CD4-positive, alpha-beta T cell treated with Interleukin-2 at 100 ng/mL for 4 hours (primary cell): ENCODE measurements at regions not wholly inside any gene's neighbourhood (a gene's known extent, or its start where the extent isn't known, plus 50 kb on each side); places are given as distances from the start of the nearest gene placed in this dataset.

Experiments used
- DNase-seq: peaks from one replicate; pipeline ENCODE4 v3.0.0-alpha.2; 2020; ENCODE audit warnings: low spot score

GRCh38 chr10:62709200-62709599, 95.3 kb upstream of the ADO start:
- DNase-seq = no peak

DNA sequence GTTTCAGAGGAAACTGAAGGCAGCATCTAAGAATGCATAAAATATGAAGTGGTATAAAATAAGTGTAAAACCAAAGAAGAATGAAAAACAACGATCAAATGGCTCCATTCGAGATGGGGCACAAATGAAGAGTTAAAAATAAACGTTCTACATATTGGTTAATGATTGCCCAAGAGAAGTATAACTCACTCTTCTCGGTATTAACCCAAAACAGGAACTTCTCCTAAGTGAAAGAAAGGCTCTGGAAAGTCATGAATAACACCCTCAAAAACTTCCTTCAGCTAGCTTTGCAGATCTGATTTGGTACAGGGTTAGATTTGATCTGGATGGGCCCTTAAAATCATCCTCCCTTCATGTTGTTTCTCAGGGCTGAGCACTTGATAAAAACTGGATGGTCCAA, 94.3 kb upstream of the ADO start:
- no peak for DNase-seq

- DNase-seq = no peak
These were observed 89.1 kb upstream of the ADO start for GRCh38 chr10:62715383-62715782.

DNA sequence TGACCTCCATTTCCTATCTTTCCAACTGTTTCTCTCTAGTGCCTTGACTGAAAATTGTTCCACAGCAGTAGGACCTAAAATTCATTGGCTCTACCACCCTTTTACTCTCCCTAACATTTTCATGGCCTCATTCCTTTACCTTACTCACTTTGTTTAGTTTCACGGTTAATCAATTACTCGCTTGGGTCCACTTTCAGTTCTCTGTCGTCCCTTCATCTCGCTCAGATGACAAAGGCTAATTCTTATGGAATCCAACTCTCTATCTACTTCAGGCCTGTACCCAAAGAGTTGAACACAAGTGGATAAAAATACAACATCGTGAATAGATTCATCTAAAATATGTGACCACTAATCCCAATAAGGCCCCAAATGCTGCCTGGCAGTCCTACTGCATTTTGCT, 85.9 kb upstream of the ADO start:
- DNase-seq = no peak

DNA sequence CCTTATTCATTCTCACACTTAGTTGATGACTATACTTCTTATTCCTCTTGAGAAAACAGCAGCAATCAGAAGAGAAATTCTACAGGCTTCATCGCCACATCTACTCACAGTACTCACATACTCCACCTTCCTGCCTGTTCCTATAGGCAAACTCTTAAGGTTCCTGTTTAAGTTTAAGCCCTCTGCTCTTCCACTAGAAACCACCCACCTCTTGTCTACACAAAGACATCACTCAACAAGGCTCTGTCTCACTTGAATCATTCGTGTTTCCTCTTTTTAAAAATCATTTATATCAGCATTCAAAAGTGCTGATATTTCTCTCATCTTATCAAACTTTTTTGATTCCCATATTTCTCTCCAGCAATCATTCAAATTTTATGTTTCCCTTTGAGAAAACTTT, 85.5 kb upstream of the ADO start:
- no peak for DNase-seq

- no peak for DNase-seq
These were observed 82.8 kb upstream of the ADO start for GRCh38 chr10:62721687-62722086.

DNA sequence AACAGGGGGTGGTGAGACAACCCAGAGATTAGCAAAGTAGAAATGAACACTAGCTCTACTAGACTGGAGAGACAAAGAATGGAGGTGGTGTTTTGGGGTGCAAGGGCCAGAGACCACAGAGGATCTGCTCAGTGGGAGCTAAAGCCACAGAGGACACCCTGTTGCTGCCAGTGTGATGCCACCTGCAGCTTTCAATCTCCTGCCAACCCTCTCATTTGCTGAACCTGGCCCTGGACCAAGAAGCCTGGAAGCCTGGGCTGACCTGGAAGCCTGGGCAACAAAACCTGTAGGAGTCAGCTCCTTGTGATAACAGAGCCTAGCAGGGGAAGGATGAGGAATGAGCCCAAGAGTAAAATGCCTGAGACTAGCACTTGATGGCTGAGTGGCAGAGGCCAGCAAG, 81.1 kb upstream of the ADO start:
- DNase-seq = no peak

DNA sequence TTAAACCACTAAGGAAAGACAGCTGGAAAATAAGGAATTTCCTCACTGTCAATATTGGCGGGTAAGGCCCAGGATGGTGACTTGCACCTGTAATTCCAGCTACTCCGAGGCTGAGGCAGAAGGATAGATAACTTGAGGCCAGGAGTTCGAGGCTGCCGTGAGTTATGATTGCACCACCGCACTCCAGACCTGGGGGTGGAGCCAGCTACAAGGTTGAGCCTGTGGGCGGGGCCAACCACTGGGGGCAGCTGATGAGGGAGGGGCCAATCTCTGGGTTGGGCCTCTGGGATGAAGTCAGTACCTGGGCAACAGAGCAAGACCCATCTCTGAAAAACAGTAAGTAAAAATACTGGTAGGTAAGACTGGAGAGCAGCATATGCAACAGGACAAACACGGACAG, 80.1 kb upstream of the ADO start:
- no peak for DNase-seq

DNA sequence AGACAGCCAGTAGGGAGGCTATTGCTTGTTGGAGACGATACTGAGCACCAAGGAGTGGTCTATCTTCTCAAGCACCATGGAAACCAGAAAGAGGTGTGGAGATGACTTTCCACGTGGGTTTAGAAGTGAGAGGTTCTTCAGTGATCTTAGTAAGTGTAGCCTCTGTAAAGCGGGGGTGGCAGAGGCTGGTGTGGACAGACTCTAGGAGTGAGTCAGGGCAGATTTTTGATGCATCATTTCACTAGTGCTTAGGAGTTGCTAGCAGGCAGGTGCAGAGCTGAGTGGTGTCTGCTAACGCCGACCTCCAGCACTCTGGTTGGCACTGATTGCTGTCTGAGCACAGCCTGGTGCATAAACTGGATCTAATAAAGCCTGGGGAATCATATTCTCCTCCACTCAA, 78.4 kb upstream of the ADO start:
- peak; percentile 21 for DNase-seq

DNA sequence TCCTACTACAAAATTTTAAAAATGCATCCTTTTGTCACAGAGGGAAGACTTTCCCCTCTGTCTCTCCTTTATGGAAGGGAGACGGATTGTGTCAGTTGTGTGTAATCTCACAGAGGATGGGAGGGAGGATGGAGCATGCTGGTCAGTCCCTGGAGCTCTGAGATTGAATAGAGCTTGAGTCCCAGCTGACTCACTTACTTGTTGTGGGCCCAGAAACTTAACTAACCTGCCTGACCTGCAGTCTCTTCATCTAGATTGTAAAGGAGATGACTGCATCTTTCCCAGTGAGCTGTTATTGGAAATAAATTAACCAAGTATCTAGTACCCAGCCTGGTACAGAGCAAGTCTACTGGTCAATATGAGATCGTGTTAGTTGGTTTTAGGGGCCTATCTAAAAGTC, 77.9 kb upstream of the ADO start:
- no peak for DNase-seq

DNA sequence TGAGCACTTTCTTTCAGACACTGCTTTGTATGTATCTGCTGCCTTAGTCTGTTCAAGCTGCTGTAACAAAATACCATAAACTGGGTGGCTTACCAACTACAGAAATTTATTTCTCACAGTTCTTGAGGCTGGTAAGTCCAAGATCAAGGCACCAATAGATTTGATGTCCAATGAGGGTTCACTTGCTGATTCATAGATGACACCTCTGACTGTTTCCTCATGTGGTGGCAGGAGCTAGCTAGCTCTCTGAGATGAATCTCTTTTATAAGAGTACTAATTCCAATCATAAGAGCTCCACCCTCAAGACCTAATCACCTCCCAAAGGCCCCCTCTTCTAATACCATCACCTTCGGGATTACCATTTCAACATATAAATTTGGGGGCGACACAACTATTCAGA, 76.6 kb upstream of the ADO start:
- DNase-seq = peak; percentile 22

DNA sequence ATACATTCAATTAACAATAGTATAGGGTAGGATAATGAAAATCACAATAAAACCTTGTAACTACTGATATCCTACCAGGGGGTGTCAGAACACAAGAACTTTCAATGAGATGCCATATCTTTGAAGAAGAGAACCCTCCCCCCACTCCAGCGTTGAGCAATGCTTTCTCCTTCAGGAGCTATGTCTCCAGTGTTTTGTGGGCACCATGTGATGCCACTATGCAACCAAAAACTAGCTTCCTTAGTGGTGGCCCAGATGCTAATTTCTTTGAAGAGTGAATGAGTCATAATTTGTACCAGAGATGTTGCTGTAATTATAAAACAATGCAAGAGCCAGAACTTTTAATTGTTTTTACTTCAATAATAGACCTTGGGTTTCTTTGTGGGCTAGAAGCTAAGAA, 76.0 kb upstream of the ADO start:
- DNase-seq = peak; percentile 49

GRCh38 chr10:62732841-62733653, 71.5 kb upstream of the ADO start:
- peak; percentile 85 for DNase-seq

GRCh38 chr10:62733654-62734293, 70.7 kb upstream of the ADO start:
- DNase-seq = no peak

GRCh38 chr10:62734781-62735463, 69.6 kb upstream of the ADO start:
- no peak for DNase-seq

- peak; percentile 53 for DNase-seq
These were observed 68.9 kb upstream of the ADO start for GRCh38 chr10:62735464-62736167.

GRCh38 chr10:62736168-62736546, 68.4 kb upstream of the ADO start:
- DNase-seq = no peak

DNA sequence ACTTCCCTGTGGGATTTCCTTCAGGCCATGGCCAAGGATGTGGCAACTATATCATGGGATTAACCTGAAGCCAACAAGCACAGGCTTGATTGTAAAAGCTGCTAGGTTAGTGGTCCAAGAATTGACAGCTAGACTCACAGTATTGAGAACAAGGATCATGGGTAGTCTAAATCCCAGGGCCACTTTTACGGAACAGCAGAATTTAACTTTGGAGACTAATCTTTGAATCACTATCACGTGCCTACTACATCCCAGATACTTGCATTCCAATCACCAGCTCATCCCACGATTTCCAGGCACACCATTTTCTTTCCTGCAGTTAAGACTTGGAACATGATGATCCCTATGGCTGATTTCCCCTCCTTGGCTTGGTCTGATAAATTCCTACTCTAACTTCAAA, 65.6 kb upstream of the ADO start:
- DNase-seq = no peak

DNA sequence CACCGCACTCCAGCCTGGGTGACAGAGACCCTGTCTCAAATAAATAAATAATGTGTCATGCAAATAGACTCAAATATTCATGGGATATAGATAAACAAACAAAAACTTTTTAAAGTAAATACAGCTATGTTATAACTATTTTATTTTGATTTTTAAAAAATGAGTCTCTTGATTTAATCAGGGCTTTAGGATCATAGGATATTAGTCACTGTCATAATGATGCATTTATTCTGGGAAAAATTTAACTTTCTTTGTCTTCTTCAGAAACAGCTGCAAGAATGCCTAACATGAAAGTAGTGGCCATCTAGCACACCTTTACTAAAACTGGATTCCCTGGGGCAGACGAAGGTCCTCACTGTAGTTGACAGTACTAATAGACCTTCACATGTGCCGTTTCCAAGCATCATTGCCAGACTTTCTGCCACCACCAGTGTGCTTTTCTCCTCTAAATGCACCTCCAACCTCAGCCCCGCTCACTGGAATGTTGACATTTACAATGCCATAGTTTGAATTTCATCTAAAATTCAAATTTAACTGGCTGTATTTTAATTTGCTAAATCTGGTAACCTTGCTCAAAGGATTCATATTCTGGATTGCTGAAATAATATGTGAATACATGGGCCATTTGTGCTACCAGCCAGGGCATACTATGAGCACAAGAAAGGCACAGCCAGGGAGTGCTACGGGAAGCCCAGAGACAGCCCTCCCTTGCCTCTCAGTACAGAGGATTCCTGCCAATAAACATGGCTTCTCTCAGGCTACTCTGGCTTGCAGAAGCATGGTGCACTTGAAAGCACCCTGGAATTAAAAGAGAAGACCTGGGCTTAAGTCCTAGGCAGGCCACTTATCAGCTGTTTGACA, 63.4 kb upstream of the ADO start:
- DNase-seq = no peak

DNA sequence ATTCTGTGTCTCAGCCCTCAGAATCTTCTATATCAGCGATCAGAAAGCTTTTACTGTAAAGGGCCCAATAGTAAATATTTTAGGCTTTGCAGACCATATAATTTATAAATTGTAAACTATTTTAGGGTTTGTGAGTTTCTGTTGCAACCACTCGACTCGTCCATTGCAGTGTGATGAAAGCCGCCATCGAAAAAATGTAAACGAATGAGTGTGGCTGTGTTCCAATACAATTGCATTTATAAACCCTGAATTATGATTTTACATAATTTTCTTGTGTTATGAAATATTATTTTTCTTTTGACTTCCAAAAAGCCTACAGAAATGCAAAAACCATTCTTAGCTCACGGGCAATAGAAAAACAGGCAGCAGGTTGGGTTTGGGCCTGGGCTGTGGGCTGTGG, 62.5 kb upstream of the ADO start:
- DNase-seq = no peak

DNA sequence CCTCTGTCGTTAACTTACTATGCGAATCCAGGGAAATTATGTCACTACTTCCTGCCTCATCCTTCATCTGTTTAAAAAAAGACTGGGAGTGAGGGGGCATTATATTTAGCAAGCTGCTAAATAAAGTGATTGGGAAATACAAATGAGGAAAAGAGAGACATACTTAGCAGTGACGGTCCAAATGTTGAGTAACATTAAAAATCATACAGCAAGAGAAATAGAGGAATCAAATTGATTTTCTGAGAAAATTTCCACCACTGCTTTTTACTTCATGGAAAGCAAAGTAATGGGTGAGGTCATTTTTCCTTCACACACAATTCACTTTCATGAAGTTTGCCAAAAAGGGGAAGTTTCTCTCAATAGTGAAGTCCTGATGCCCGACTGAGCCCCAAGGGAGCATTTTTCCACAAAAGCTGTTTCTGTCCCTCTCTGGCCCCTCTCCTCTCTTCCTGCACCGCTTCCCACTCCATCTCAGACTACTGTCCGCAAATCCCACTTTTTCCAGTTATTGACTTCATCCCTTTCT, 61.9 kb upstream of the ADO start:
- no peak for DNase-seq

DNA sequence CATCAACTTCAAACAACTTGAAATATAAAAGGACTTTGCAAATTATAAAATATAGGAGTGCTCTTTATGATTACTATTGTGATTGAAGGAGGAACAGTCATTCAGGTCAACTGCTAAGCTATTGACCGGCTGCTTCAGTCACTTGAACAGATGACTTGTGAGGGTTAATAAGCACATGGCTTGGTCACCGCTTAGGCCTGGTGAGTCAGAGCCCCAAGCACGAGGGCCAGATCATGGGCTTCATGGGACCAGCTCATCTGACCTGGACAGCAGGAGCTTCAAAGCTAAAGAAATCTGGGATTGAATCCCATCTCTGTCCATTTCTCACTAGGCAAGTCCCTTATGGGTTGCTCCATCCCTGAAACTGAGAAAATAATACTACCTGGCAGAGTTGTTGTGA, 60.4 kb upstream of the ADO start:
- DNase-seq = no peak
